OCI-M1 (cell line): ENCODE measurements at regions not wholly inside any gene's neighbourhood (a gene's known extent, or its start where the extent isn't known, plus 50 kb on each side); places are given as distances from the start of the nearest gene placed in this dataset.
"Not testable (repeated sequence)": the region's sequence is repeated elsewhere in the genome, so short reads cannot be mapped to it uniquely, and the experiment has no call there.

Experiments
- DNase-seq: peaks from one replicate; lab custom pipeline; 2025; lab: John Stamatoyannopoulos, UW

DNA sequence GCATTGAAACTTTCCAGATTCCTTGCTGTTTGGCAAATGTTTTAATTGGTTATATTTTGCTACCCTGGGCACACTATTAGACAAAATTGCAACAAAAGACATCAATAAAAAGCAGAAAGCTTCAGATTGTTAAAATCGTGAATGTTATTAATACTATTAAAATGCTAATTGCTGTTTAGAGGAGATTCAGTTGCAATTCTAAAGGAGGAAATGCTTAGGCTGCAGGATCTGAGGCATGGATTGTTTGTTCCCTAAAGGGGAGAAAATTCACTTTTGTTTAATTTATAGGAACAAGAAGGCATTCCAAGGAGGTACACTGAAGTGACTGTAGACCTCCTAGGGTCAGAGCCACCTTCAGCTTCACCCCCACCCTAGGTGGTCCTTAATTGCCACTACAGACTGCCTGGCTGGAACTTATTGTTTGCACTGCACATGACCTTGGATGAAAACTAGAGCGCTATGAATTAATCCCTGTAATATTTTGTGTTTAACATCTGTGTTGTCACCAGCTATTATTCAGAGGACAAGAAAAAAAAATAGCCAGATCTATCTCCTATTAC, 1266.9 kb upstream of the ADGRL2 start:
- no peak for DNase-seq

DNA sequence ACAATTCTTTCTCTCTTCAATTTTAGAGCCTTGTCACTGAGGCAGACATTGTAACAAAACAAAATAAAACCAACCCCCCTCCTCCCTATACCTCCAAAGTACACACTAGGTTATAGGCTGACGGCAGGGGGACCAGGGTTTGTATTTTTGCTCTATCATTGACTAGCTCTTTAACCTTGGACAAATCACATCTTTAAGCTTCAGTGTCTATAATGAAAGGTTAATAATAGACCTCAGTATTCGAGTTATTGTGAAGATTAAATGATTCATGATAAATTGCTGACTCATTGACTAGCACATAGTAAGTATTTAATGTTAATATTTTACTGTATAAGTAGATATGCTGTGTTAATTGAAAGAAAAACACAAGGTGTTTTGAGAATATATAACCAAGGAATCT, 1267.6 kb upstream of the ADGRL2 start:
- no peak for DNase-seq

DNA sequence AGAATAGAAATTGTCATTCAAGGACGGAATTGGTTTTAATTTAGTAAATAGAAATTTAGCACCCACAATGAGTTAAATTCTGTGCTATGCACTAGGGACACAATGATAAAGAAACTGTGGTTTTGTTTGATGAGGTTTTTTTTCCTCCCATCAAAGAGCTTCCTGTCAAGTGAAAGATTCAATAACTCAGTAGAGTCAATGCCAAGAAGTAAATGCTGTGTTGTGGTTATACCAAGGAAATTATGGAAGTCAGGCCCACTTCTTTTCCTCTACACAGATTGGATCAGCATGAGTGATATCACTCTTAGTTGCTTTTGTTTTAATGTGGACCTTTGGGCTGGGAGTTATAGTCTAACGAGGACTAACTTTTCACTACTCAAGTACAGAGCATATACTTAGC, 1269.6 kb upstream of the ADGRL2 start:
- DNase-seq, result peak; percentile 25

DNA sequence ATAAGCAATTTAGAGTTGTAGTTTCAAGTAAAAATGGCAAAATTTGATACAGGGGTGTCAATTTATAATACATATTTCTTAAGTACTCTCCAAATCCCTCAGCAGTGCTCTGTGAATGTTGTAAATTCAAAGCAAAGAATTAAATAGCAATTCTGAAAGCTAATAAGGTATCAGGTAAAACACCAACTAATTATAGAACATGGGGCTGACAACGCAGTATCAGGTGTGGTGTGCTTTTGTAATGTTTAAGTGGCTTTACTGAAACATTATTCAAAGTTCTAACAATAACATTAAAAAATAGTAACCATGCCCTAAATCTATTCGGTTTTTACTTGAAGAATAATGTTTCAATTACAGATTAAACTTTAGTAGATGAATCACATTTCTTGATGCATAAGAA, 1271.2 kb upstream of the ADGRL2 start:
- DNase-seq, result no peak

DNA sequence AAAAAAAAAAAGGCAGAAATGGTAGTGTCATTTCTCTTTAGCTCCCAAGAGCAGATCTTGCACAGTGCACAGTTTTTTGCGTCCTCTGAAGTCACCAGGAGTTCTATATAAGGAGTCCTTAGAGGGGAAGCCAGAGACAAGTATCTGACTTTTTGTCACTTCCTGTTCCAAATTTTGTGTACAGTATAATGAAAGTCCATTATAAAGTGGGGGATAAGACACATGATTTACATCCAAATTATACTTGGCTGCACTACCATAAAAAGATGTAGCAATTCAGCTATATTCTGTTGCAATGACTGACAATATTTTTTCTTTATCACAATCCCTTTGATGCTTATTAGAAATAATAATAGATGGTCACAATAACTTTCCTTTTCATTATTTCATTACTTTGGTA, 1276.9 kb upstream of the ADGRL2 start:
- DNase-seq, result no peak

DNA sequence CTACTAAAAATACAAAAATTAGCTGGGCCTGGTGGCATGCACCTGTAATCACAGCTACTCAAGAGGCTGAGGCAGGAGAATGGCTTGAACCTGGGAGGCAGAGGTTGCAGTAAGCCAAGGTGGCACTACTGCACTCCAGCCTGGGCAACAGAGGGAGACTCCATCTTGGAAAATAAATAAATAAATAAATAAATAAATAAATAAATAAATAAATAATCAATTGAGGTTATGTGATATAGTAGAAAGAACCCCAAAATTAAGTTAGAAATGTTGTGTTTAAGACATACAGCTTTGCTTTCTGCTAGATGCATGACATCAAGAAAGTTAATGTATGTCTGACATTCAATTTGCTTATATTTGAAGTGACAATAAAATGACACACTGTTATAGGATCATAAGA, 1277.7 kb upstream of the ADGRL2 start:
- not testable (repeated sequence) for DNase-seq

DNA sequence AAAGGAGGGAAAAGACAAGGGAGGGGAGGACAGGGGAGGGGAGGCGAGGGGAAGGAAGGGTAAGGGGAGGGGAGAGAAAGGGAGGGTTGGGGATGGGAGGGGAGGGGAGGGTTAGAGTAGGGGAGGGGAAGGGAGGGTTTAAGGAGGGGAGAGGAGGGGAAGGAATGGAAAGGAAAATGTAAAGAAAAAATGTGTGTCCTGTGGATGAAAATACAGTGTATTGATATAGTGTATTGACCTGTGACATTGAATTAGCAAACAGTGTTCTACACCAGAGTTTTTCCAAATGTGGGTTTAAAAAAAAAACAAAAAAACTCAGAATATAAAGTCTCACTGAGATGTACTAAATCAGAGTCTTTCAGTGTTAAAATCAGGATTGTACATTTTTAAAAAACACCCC, 1279.8 kb upstream of the ADGRL2 start:
- DNase-seq, result no peak

DNA sequence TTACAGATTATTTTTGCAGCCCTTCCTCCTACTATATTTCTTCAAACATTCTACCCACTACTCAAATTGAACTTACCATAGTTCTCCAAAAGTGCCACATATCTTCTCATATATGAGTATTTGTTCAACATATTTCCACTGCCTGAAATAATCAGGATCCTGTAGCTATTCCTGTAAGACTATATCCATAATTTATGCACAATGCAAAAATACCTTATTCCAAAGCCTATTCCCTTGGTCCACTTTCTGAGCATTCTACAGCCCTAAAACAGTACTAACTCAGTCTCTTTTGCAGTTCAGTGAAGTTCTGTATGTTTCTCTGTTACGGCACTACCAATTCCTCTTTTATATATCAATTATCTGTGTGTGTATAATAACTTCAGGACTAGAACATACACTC, 1283.7 kb upstream of the ADGRL2 start:
- no peak for DNase-seq

DNA sequence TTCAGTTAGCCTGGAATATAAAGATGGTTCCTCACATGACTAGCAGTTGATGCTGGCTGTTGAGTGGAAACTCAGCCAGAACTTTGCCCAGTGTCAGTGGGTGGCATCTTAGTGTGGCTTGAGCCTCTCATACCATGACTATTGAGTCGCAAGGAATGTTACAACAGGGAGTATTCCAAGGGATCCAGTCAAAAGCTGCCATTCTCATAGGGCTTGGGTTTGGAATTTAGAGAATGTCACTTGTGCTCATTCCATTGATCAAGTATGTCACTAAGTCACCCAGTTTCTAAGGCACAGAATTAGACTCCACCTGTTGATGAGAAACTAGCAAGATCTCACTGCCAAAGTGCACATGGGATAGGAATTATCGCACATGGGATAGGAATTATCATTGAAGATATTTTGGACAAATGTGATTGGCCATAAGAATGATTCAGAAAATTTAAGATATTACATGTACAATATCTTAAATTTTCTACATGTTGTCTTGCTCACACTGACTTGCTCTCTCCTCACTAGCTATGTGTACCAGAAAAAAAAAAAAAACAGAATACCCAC, 1290.7 kb upstream of the ADGRL2 start:
- no peak for DNase-seq

DNA sequence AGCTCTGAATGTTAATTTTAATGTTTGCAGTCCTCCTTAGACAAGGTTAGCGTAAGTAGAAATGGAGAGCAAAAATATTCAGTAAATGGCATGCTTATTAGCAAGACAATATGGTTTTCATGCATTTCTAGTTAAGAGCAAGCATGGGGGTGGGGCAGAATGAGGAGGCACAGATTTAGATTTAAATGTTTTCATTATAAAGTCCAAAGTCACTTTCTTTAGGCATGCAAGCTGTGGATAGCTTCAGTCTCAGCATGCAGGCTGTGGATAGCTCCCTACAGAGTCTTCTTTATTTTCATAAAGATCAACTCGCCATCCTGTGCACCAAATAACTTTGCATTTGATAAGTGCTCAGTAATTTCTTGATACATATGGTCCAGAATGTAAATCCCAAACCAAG, 1294.5 kb upstream of the ADGRL2 start:
- no peak for DNase-seq

DNA sequence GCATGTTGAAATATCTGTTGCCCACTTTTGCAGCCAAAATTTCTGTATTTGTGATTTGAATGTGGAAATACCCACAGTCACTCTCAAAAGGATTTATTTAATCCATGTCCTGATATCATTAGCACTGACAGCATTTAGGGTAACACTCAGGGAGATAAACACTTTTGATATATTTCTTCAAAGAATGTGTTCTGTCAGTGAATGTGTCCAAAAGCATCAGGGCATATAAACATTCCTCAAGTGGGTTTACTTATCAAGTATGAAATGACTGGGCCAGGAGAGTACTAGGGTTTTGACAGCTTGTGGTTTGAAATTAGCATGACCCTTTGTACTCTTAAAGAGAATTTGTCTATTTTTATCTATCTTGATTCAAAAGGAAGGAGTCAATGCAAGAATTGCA, 1302.1 kb upstream of the ADGRL2 start:
- DNase-seq, result no peak

DNA sequence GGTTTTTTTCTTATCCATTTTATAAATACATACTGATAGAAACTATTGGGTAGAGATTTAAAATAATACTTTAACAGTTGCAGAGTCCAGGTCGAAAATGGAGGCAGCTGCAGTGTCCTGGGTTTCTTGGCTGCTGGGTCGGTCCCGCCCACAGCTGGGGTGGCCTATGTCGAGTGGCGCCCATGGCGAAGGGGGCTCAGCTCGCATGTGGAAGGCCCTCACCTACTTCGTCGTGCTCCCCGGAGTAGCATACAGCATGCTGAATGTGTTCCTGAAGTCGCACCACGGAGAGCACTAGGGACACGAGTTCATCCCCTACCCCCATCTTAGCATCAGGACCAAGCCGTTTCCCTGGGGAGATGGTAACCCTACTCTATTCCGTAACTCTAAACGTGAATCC, 1304.9 kb upstream of the ADGRL2 start:
- DNase-seq, result no peak

DNA sequence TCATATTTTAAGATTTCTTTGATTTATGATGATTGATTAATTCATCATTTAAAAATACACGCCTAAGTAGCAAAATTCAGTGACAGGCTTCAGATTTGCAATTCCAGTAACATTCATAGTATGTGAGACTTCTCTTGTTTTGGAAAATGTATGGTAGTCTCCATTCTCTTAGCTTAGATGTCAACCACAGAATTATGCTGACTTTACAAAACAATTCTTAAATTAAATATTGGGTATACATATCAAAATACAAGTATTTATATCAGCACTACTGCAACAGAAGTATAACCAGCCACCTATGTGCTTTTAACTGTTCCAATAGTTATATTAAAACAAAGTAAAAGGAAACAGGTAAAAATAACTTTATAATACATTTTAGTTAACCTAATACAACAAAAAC, 1328.6 kb upstream of the ADGRL2 start:
- DNase-seq, result no peak

DNA sequence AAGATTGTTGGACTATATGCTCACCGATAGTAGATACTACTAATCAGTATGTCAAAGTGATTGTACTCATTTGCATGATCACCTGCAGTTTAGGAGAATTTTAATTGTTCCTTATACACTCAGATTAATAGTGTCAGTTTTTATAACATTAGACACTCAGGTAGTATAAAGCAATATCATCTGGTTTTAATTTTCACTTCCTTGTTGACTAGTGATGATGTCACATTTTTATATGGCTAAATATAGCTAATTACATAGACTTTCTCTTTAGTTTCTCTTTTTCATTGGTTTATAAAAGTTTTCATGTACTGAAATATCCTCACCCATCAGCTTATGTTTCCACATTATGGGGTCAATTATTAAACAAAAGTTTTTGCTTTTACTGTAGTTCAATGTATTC, 1332.4 kb upstream of the ADGRL2 start:
- DNase-seq, result no peak

DNA sequence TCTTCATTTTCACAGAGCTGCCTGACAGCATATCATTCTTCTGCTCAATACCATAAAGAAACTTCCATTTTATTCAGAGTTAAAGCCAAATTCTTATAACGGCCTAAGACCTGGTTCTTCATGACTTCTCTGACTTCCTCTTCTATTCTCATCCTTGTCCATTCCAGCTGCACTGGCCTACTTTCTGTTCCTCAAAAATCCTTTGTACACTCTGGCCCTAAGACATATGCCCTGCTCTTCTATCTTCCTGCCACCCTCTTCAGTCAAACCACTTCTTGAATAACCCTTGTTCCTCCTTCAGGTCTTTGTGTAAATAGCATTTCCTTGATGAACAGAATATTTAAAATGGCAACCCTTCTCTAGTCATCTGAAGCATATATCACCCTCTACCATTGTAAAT, 1338.7 kb upstream of the ADGRL2 start:
- DNase-seq, result no peak

DNA sequence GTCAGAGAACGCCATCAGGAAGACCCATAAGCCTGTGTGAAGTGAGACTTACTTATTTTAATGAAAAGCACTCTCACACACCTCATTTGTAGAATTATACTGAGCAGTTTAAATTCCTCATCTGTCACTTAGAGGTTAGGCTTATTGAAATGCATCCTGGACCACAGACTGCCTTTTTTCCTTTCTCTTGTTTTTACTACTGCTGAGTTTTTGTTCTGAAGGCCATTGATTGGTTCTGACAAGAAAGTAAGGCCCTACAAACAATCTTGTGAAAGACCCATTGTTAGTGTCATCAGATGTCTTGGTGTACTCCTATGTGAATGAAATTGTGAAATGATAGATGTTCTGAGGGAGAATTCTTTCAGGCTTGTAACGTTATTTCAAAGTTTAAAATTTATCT, 1343.3 kb upstream of the ADGRL2 start:
- no peak for DNase-seq

DNA sequence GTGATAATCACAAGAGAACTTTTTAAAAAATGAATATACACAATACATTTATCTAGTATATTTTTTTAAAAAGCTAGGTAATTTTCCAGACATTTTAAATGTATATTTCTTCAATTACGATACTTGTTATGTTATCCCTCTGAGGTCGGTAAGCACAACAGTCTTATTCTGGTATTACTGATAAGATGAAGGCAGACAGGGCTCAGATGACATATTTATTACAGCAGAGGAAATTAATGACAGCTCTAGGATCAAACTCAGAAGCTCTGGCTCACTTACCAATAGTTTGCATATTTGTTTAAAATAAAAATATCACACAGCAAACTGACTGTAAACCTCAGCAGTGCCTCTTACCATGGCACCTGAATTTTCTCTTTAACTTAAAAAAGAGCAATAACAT, 1347.0 kb upstream of the ADGRL2 start:
- DNase-seq, result no peak

DNA sequence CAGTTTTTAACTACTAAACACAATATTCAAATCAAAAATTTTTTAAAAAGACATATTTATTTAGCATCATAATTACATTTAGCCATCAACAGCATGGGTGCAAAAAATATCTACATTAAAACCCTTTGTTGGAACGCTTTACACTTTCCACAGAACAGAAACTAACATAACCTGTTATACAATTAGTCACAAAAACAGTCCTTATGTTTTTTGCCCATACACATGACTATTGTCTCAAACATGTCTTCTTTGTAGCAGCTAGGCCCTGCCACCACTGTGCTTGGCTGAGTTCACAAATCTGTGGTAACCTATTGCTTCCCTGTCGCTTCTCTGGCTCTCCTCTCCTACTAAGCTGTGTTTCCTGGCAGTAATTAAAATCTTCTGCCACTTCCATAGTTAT, 1350.0 kb upstream of the ADGRL2 start:
- DNase-seq, result no peak

DNA sequence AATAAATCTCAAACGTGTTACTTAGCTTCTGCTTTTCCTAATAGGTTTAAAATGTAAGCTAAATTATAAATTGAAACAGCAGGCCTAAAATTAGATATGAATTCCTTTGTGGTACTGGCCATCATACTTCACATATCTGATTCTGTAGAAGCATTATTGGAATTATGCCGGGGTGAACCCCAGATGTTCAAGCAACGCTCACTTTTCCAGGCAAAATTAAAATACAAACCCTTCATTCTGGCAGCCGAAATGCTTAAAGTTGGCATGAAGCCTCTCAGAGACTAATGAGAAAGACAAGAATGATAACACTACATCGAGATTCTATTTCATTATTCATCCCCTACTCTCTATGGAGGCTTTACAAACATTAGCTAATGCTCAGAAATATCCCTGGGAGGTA, 1352.7 kb upstream of the ADGRL2 start:
- DNase-seq, result no peak

DNA sequence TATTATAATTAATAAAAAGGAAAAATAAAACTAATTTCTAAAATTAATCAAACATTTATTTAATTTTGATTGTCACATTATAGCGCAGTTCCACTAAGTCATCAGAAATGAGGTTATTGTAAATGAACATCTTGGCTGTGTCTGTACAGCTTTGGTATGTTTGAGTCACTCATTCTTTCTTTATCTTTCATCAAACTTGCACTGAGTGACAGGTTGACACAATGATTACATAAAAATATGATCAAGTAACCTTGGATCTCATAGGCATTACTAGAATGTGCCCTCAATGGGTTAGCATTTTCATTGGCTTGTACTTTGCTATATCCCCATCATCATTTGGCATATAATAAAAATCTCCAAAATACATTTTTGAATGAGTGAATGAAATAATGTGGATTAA, 1353.2 kb upstream of the ADGRL2 start:
- no peak for DNase-seq

DNA sequence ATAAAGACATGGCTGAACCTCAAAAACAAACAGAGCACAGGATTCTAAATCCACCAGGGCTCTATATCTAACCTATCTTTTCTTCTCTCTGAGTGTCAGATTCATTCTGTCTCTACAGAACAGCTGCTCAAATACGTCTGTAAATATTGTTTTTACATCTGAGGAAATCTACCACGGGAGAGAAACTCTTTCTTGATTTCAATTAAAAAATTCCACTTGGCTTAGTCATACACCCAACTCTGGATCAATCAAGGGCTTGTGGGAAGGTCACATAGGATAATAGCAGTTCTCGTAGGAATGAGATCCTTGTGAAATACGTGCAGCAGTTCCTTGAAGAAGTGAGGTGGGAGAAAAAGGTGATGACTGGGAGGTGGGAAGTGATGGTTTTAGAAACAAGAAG, 1355.7 kb upstream of the ADGRL2 start:
- DNase-seq, result no peak

DNA sequence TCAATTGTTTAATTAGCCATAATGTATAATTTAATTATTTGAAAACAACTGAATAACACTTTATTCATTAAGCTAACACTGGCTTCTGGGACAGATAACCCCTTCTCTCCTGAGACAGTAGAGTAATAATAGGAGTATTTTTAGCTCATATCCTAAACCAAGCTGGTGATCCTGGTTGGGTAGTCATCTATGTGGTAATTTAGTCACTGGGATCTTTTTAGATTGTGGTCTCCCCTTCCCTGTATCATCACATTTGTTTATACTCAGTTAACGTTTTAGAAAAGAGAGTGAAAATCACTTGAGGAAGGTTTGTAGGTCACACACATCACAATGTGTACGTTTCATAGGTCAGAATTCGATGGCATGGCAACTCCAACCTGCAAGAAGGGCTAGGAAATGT, 1356.6 kb upstream of the ADGRL2 start:
- no peak for DNase-seq

DNA sequence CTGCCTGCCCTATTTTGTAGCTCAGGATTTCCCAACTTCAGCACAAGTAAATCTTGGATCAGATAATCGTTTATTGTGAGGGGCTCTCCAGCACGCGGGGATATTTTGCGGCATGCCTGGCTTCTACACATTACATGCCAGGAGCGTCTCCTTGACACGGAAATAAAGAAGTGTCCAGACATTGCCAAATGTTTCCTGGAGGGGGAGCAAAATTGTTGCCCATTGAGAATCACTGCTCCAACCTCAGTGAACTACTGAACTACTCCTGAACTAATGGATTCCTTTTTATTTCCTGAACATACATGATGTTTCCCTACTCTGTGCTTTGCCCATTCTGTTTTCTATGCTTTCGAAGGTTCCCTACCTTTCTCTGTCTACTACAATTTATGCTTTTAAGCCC, 1359.1 kb upstream of the ADGRL2 start:
- peak; percentile 12 for DNase-seq

DNA sequence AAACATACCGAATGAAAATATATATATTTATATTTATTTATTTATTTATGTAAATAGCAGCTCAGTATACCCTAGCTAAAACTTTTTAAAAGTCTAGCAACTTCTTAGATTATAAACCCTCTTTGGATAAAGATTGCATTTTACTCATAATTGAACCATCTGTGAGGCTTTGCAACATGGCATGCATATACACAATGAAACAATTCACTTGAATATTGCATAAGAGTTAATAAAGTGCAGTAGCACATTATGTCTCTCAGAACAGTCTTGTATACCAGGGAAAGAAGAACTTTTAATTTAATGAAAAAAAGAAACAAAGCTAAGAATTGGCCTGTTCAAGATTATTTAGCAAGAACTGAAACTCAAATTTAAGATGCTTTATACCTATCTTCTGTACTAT, 1363.9 kb upstream of the ADGRL2 start:
- no peak for DNase-seq

DNA sequence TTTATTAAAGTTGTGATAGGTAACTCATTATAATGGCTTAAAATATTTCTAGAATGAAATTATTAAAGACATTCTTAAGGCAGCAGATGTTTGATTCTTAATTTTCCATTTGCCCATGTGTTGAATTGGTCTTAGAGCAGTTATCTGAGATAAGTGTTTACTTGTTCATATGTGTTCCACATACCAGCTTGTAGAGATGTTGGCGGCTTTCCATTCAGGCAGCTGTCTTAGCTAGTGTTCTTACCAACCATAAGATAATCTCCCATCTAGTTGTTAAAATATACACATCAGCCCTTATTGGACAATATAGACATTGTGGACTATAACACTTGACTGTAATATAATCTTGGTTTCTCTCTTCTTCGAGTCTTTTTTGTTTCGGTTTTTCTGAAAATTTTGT, 1372.9 kb upstream of the ADGRL2 start:
- peak; percentile 5 for DNase-seq
